ENCODE measurements at regions not wholly inside any gene's neighbourhood (a gene's known extent, or its start where the extent isn't known, plus 50 kb on each side); places are given as distances from the start of the nearest gene placed in this dataset.

DNA sequence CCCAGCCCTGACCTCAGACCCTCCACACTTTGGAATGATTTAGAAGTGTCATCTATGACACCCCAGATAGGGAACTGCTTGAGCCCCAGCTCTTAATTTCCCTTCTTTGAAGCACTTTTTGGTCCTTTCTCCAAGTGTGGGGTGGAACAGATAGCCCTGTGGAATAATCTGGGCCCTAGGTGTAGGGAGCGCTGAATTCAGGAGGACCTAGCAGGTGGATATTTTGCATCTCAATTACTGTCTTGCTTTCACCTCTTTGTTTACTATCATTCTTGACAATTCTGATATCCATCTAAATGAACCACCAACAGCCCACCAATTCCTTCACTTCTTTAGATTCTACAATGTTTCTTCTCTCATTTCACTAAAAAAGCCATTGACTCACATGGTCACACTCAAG is 850.4 kb downstream of the KCNJ2 start:
- no peak for TF ChIP-seq CHD2 (IDR thresholded peaks at IDR 0.05; ENCODE audit: low read length)
- TF ChIP-seq, protein P1, sequence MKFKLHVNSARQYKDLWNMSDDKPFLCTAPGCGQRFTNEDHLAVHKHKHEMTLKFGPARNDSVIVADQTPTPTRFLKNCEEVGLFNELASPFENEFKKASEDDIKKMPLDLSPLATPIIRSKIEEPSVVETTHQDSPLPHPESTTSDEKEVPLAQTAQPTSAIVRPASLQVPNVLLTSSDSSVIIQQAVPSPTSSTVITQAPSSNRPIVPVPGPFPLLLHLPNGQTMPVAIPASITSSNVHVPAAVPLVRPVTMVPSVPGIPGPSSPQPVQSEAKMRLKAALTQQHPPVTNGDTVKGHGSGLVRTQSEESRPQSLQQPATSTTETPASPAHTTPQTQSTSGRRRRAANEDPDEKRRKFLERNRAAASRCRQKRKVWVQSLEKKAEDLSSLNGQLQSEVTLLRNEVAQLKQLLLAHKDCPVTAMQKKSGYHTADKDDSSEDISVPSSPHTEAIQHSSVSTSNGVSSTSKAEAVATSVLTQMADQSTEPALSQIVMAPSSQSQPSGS (IDR thresholded peaks at IDR 0.05; ENCODE audit: low read length) = no peak
- TF ChIP-seq, protein P2, sequence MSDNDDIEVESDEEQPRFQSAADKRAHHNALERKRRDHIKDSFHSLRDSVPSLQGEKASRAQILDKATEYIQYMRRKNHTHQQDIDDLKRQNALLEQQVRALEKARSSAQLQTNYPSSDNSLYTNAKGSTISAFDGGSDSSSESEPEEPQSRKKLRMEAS (IDR thresholded peaks at IDR 0.05) = no peak
- TF ChIP-seq SP1 (IDR thresholded peaks at IDR 0.05; ENCODE audit: low read depth, low read length) = no peak
- no peak for TF ChIP-seq ZNF274 (IDR thresholded peaks at IDR 0.05; ENCODE audit: borderline replicate concordance, extremely low read depth, low read length)
- TF ChIP-seq SUZ12 (IDR thresholded peaks at IDR 0.05; ENCODE audit: low read length) = no peak
